Sigmoid colon (tissue), 6 donors: ENCODE measurements at regions not wholly inside any gene's neighbourhood (a gene's known extent, or its start where the extent isn't known, plus 50 kb on each side); places are given as distances from the start of the nearest gene placed in this dataset.

Experiments used
- DNase-seq: peaks from one replicate; pipeline ENCODE4 v3.0.0-alpha.2; 2019
- H3K27ac ChIP-seq, 4 donors: fragments of 200-600 bp; sonication (generic); one replicate each; pipeline ENCODE4 v1.5.1; 2016 to 2019; ENCODE audit warnings: mild to moderate bottlenecking in 1 of 4
- H3K27me3 ChIP-seq, 3 donors: fragments of 200-600 bp; sonication (generic); one replicate each; pipeline ENCODE4 v1.5.1; 2019; ENCODE audit warnings: mild to moderate bottlenecking in 1 of 3
- H3K36me3 ChIP-seq, 4 donors: fragments of 200-600 bp; sonication (generic); one replicate each; pipeline ENCODE4 v1.5.1; 2016 to 2019
- H3K4me1 ChIP-seq, 4 donors: fragments of 200-600 bp; sonication (generic); one replicate each; pipeline ENCODE4 v1.5.1; 2017 to 2019
- H3K4me3 ChIP-seq, 4 donors: fragments of 200-600 bp; sonication (generic); one replicate each; pipeline ENCODE4 v1.5.1; 2017 to 2019; ENCODE audit warnings: mild to moderate bottlenecking in 2 of 4, moderate library complexity in 1 of 4
- H3K9me3 ChIP-seq, 4 donors: fragments of 200-600 bp in 3 of 4; sonication (generic) in 3 of 4; one replicate each; pipeline versions ENCODE4 v1.5.1 to v1.6.1; 2013 to 2019
- CTCF ChIP-seq, 4 experiments: fragments of 450-650 bp in 3 of 4; fragments of 200-600 bp in 1 of 4; IDR thresholded peaks; one replicate each; pipeline ENCODE4 v1.5.1; 2016 to 2019; ENCODE audit warnings: antibody characterized with exemption in 4 of 4, mild to moderate bottlenecking in 3 of 4, moderate library complexity in 2 of 4
- EP300 ChIP-seq, 4 donors: sonication (generic); formaldehyde crosslinking; IDR thresholded peaks; one replicate each; pipeline ENCODE4 v1.6.1; 2017; ENCODE audit warnings: antibody characterized with exemption in 4 of 4
- POLR2A ChIP-seq, 2 donors: fragments of 450-650 bp; IDR thresholded peaks; one replicate each; pipeline ENCODE4 v1.6.1; 2016; ENCODE audit warnings: antibody characterized with exemption in 2 of 2, mild to moderate bottlenecking in 2 of 2, moderate library complexity in 2 of 2
- POLR2AphosphoS5 ChIP-seq, 4 donors: sonication (generic); formaldehyde crosslinking; IDR thresholded peaks; one replicate each; pipeline ENCODE4 v1.6.1; 2017; ENCODE audit warnings: antibody characterized with exemption in 4 of 4
- WGBS, 2 donors: extraction: QIAGEN DNeasy Blood & Tissue Kit; methylation state at CpG; one replicate each; pipeline ENCODE4 v1.1.7; 2013; 5-methylcytosine and 5-hydroxymethylcytosine counted together
- intact Hi-C: fragments of 100-400 bp; cut with DNase I; formaldehyde crosslinking; loops from one replicate; pipeline ENCODE4 v1.15.1; 2023
- donor health status: healthy with polysubstance abuse.
- donor health status: healthy.

GRCh38 chr10:43749145-43749576 lies 100.5 kb upstream of the ZNF32 start:
- Histone ChIP-seq H3K9me3 (no peaks in the 10 kb centered on the region), H3K27me3 (no peaks in the 10 kb centered on the region), H3K4me1 (no peaks in the 10 kb centered on the region), H3K4me3 (no peak overlapping the region), H3K36me3 (no peaks in the 10 kb centered on the region), H3K27ac (no peak overlapping the region)
- DNase-seq = no peak
- TF ChIP-seq CTCF (IDR thresholded peaks at IDR 0.05) = no peak
- TF ChIP-seq POLR2A (IDR thresholded peaks at IDR 0.05) = no peak
- no peak for TF ChIP-seq EP300 (IDR thresholded peaks at IDR 0.05)
- intact Hi-C loops = no loop called here
- WGBS, 2 donors = 83 to 91% methylated on average over 13 of the region's 13 CpGs

DNA sequence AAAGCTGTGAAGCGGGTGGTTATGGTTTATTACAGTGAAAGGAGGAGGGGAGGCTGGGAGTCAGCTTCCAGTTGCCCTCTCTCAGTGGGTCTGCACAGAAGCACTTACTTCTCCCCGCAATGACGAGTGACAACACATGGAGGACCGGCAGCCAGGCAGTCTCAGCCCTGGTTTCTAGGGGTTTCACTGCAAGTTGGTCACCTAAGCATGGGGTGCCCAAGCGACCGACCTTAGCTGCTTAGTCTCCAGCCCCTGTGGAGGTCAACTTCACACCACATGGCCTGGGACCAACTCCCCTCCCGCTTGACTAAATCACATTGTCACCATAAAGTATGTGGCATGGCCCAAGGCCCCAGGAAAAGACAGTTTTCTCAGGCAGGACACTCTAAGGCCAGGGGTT lies 99.9 kb upstream of the ZNF32 start:
- H3K36me3 ChIP-seq = no peaks in the 10 kb centered on the region
- no peak overlapping the region for H3K27ac ChIP-seq
- no peak for DNase-seq
- H3K27me3 ChIP-seq = no peaks in the 10 kb centered on the region
- TF ChIP-seq CTCF (IDR thresholded peaks at IDR 0.05) (no peak), POLR2AphosphoS5 (IDR thresholded peaks at IDR 0.05) (no peak), EP300 (IDR thresholded peaks at IDR 0.05) (no peak), POLR2A (IDR thresholded peaks at IDR 0.05) (no peak)
- 91 to 93% methylated on average over 7 of the region's 7 CpGs for WGBS, 2 donors
- H3K4me3 ChIP-seq = no peak overlapping the region
- no peaks in the 10 kb centered on the region for H3K9me3 ChIP-seq
- intact Hi-C loops = no loop called here
- H3K4me1 ChIP-seq = no peaks in the 10 kb centered on the region

- TF ChIP-seq EP300 (IDR thresholded peaks at IDR 0.05) (no peak), POLR2A (IDR thresholded peaks at IDR 0.05) (no peak), POLR2AphosphoS5 (IDR thresholded peaks at IDR 0.05) (no peak), CTCF (IDR thresholded peaks at IDR 0.05) (no peak)
- intact Hi-C loops = no loop called here
- no peaks in the 10 kb centered on the region for H3K4me1 ChIP-seq
- H3K36me3 ChIP-seq = no peaks in the 10 kb centered on the region
- H3K9me3 ChIP-seq = no peaks in the 10 kb centered on the region
- H3K27ac ChIP-seq = no peak overlapping the region
- no peak overlapping the region for H3K4me3 ChIP-seq
- WGBS, 2 donors = 58 to 72% methylated on average over 1 of the region's 1 CpG
- no peak for DNase-seq
- no peaks in the 10 kb centered on the region for H3K27me3 ChIP-seq
These were observed 98.2 kb upstream of the ZNF32 start for GRCh38 chr10:43746906-43747305.

- H3K4me1 ChIP-seq = no peaks in the 10 kb centered on the region
- intact Hi-C loops = no loop called here
- no peak overlapping the region for H3K4me3 ChIP-seq
- no peak overlapping the region for H3K27ac ChIP-seq
- H3K36me3 ChIP-seq = no peaks in the 10 kb centered on the region
- H3K9me3 ChIP-seq = no peaks in the 10 kb centered on the region
- no peak for TF ChIP-seq EP300 (IDR thresholded peaks at IDR 0.05)
- no peak for TF ChIP-seq CTCF (IDR thresholded peaks at IDR 0.05)
- no peak for TF ChIP-seq POLR2A (IDR thresholded peaks at IDR 0.05)
- no peak for TF ChIP-seq POLR2AphosphoS5 (IDR thresholded peaks at IDR 0.05)
- no peaks in the 10 kb centered on the region for H3K27me3 ChIP-seq
- DNase-seq = no peak
- WGBS, 2 donors = 50 to 78% methylated on average over 1 of the region's 1 CpG
These were observed 90.5 kb upstream of the ZNF32 start for GRCh38 chr10:43739161-43739560.

DNA sequence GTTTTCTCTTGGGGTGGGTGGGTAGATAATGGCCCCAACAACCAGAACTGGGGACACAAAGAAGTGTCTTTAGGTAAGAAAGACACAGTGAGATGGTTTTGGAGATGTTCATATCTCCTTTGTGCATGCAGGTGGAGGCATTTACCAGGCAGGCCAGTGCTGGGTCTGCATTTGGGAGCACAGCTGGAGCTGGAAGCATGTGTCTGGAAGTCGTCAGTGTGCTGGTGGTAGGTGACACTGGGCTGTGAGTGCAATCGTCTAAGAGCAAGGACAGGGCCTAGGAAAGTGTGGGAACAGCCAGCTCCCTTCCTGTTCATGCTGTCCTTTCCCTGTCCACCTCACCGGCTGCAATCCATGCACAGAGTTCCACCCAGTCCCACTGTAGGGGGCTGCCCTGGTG lies 88.3 kb upstream of the ZNF32 start:
- Histone ChIP-seq H3K4me3 (no peak overlapping the region), H3K27me3 (no peaks in the 10 kb centered on the region), H3K9me3 (no peaks in the 10 kb centered on the region), H3K4me1 (no peaks in the 10 kb centered on the region), H3K36me3 (no peaks in the 10 kb centered on the region), H3K27ac (no peak overlapping the region)
- no peak for TF ChIP-seq POLR2A (IDR thresholded peaks at IDR 0.05)
- TF ChIP-seq EP300 (IDR thresholded peaks at IDR 0.05) = no peak
- TF ChIP-seq CTCF (IDR thresholded peaks at IDR 0.05) = no peak
- no peak for TF ChIP-seq POLR2AphosphoS5 (IDR thresholded peaks at IDR 0.05)
- WGBS, 2 donors = 55 to 74% methylated on average over 3 of the region's 3 CpGs
- DNase-seq = no peak
- intact Hi-C loops = no loop called here
